ENCODE measurements at regions not wholly inside any gene's neighbourhood (a gene's known extent, or its start where the extent isn't known, plus 50 kb on each side); places are given as distances from the start of the nearest gene placed in this dataset.
A peak's percentile ranks its signal among the peaks of the same experiment; 100 is the strongest.
"Not testable (repeated sequence)": the region's sequence is repeated elsewhere in the genome, so short reads cannot be mapped to it uniquely, and the experiment has no call there.

- H4K20me1 ChIP-seq (ENCODE audit: insufficient read depth, low read length, poor library complexity, severe bottlenecking), result no peaks in the 10 kb centered on the region
- no peaks in the 10 kb centered on the region for H3K9me2 ChIP-seq (replicated peaks; ENCODE audit: low read depth, low read length)
- peaks cover 8% of the 10 kb centered on the region; the same call in 1 of the 2 replicates for H3K9me3 ChIP-seq (ENCODE audit: insufficient read depth, low read depth, low read length)
- no peaks in the 10 kb centered on the region for H3K27me3 ChIP-seq (ENCODE audit: insufficient read depth, low read length, poor library complexity, severe bottlenecking)
- no peaks in the 10 kb centered on the region for H3K79me2 ChIP-seq (ENCODE audit: insufficient read depth, low read length)
- peak overlapping the region; percentile 69 for H2AFZ ChIP-seq (ENCODE audit: low read length)
- TF ChIP-seq CTCF (conservative IDR thresholded peaks at IDR 0.05; ENCODE audit: low read length), result no peak
- TF ChIP-seq EZH2phosphoT487 (IDR thresholded peaks at IDR 0.05; ENCODE audit: borderline replicate concordance), result no peak
- H3K4me2 ChIP-seq (ENCODE audit: low read depth, low read length, poor library complexity, severe bottlenecking), result peak overlapping the region; percentile 66
- H3K9ac ChIP-seq (ENCODE audit: low read depth, low read length, poor library complexity, severe bottlenecking), result peak overlapping the region; percentile 60
- peak overlapping the region; percentile 51 for H3K4me3 ChIP-seq (ENCODE audit: low read length, poor library complexity, severe bottlenecking)
- H3K36me3 ChIP-seq (ENCODE audit: insufficient read depth, low read length), result no peaks in the 10 kb centered on the region
- peaks cover 10% of the 10 kb centered on the region; the same call in 1 of the 2 replicates for H3F3A ChIP-seq (ENCODE audit: low read depth)
- peaks cover 17% of the 10 kb centered on the region for H3K4me1 ChIP-seq (ENCODE audit: insufficient read depth, low read length, poor library complexity, severe bottlenecking)
Measured at GRCh38 chr6:149140910-149141290, 176.6 kb upstream of the TAB2 start.

- H3K4me1 ChIP-seq (ENCODE audit: insufficient read depth, low read length, poor library complexity, severe bottlenecking), result peaks cover 19% of the 10 kb centered on the region
- no peak overlapping the region for H3K9ac ChIP-seq (ENCODE audit: low read depth, low read length, poor library complexity, severe bottlenecking)
- H3K9me2 ChIP-seq (replicated peaks; ENCODE audit: low read depth, low read length), result no peaks in the 10 kb centered on the region
- H3K4me3 ChIP-seq (ENCODE audit: low read length, poor library complexity, severe bottlenecking), result no peak overlapping the region
- TF ChIP-seq CTCF (conservative IDR thresholded peaks at IDR 0.05; ENCODE audit: low read length) (no peak), EZH2phosphoT487 (IDR thresholded peaks at IDR 0.05; ENCODE audit: borderline replicate concordance) (no peak)
- H2AFZ ChIP-seq (ENCODE audit: low read length), result no peak overlapping the region
- H3K9me3 ChIP-seq (ENCODE audit: insufficient read depth, low read depth, low read length), result peaks cover 8% of the 10 kb centered on the region; the same call in 1 of the 2 replicates
- no peaks in the 10 kb centered on the region for H4K20me1 ChIP-seq (ENCODE audit: insufficient read depth, low read length, poor library complexity, severe bottlenecking)
- no peak overlapping the region for H3K4me2 ChIP-seq (ENCODE audit: low read depth, low read length, poor library complexity, severe bottlenecking)
- no peaks in the 10 kb centered on the region for H3K27me3 ChIP-seq (ENCODE audit: insufficient read depth, low read length, poor library complexity, severe bottlenecking)
- no peaks in the 10 kb centered on the region for H3K79me2 ChIP-seq (ENCODE audit: insufficient read depth, low read length)
- no peaks in the 10 kb centered on the region for H3K36me3 ChIP-seq (ENCODE audit: insufficient read depth, low read length)
- peaks cover 10% of the 10 kb centered on the region; the same call in 1 of the 2 replicates for H3F3A ChIP-seq (ENCODE audit: low read depth)
Measured at GRCh38 chr6:149142924-149143429, 174.5 kb upstream of the TAB2 start.

- H3K4me3 ChIP-seq (ENCODE audit: low read length, poor library complexity, severe bottlenecking); H3K36me3 ChIP-seq (ENCODE audit: insufficient read depth, low read length); H3K9ac ChIP-seq (ENCODE audit: low read depth, low read length, poor library complexity, severe bottlenecking): not testable (repeated sequence)
Measured at GRCh38 chr6:149145800-149146199, 171.7 kb upstream of the TAB2 start.

GRCh38 chr6:149147195-149147594 is 170.3 kb upstream of the TAB2 start:
- Histone ChIP-seq H3K4me1 (ENCODE audit: insufficient read depth, low read length, poor library complexity, severe bottlenecking) (peaks cover 11% of the 10 kb centered on the region), H3F3A (ENCODE audit: low read depth) (no peaks in the 10 kb centered on the region), H4K20me1 (ENCODE audit: insufficient read depth, low read length, poor library complexity, severe bottlenecking) (no peaks in the 10 kb centered on the region), H3K4me3 (ENCODE audit: low read length, poor library complexity, severe bottlenecking) (no peak overlapping the region), H2AFZ (ENCODE audit: low read length) (no peak overlapping the region), H3K79me2 (ENCODE audit: insufficient read depth, low read length) (no peaks in the 10 kb centered on the region), H3K9me3 (ENCODE audit: insufficient read depth, low read depth, low read length) (peaks cover 7% of the 10 kb centered on the region; the same call in 1 of the 2 replicates), H3K9ac (ENCODE audit: low read depth, low read length, poor library complexity, severe bottlenecking) (no peak overlapping the region), H3K36me3 (ENCODE audit: insufficient read depth, low read length) (no peaks in the 10 kb centered on the region), H3K4me2 (ENCODE audit: low read depth, low read length, poor library complexity, severe bottlenecking) (no peak overlapping the region), H3K27me3 (ENCODE audit: insufficient read depth, low read length, poor library complexity, severe bottlenecking) (no peaks in the 10 kb centered on the region), H3K9me2 (replicated peaks; ENCODE audit: low read depth, low read length) (no peaks in the 10 kb centered on the region)
- TF ChIP-seq EZH2phosphoT487 (IDR thresholded peaks at IDR 0.05; ENCODE audit: borderline replicate concordance), result no peak
- TF ChIP-seq CTCF (conservative IDR thresholded peaks at IDR 0.05; ENCODE audit: low read length), result no peak

More at GRCh38 chr6:149145800-149146199, 171.7 kb upstream of the TAB2 start:
- not testable (repeated sequence) for H3F3A ChIP-seq (ENCODE audit: low read depth); H3K79me2 ChIP-seq (ENCODE audit: insufficient read depth, low read length); H3K9me3 ChIP-seq (ENCODE audit: insufficient read depth, low read depth, low read length); H3K27me3 ChIP-seq (ENCODE audit: insufficient read depth, low read length, poor library complexity, severe bottlenecking); H3K9me2 ChIP-seq (replicated peaks; ENCODE audit: low read depth, low read length); H3K4me2 ChIP-seq (ENCODE audit: low read depth, low read length, poor library complexity, severe bottlenecking); H2AFZ ChIP-seq (ENCODE audit: low read length); H4K20me1 ChIP-seq (ENCODE audit: insufficient read depth, low read length, poor library complexity, severe bottlenecking)
- H3K4me1 ChIP-seq (ENCODE audit: insufficient read depth, low read length, poor library complexity, severe bottlenecking), result peaks cover 16% of the 10 kb centered on the region
